ENCODE measurements at regions not wholly inside any gene's neighbourhood (a gene's known extent, or its start where the extent isn't known, plus 50 kb on each side); places are given as distances from the start of the nearest gene placed in this dataset.
A peak's percentile ranks its signal among the peaks of the same experiment; 100 is the strongest.

- Histone ChIP-seq H4K91ac (ENCODE audit: low read length) (no peak overlapping the region), H2BK5ac (ENCODE audit: low read depth, low read length, poor library complexity, severe bottlenecking) (no peak overlapping the region), H2AK5ac (ENCODE audit: low read length, severe bottlenecking) (no peak overlapping the region), H3K4me2 (ENCODE audit: low read length, poor library complexity, severe bottlenecking) (no peak overlapping the region), H2AFZ (ENCODE audit: low read depth, low read length) (no peak overlapping the region), H3K14ac (ENCODE audit: low read length in 2 of 2) (no peak overlapping the region), H3K27me3 (ENCODE audit: control insufficient read depth in 1 of 2, insufficient read depth in 1 of 2, low read length in 2 of 2) (no peaks in the 10 kb centered on the region), H3K23ac (ENCODE audit: low read length in 2 of 2) (no peak overlapping the region), H2BK15ac (ENCODE audit: low read depth, poor library complexity, severe bottlenecking) (no peak overlapping the region), H2BK120ac (ENCODE audit: low read depth, low read length) (no peak overlapping the region), H3K9me3 (ENCODE audit: control insufficient read depth, low read length) (no peaks in the 10 kb centered on the region), H3K79me1 (replicated peaks; ENCODE audit: low read length, poor library complexity, severe bottlenecking) (no peaks in the 10 kb centered on the region), H3K4ac (ENCODE audit: low read depth in 1 of 2, low read length in 2 of 2) (no peak overlapping the region), H3K4me3 (ENCODE audit: insufficient read depth in 1 of 2, low read depth in 1 of 2, low read length in 2 of 2) (no peak overlapping the region), H3K18ac (ENCODE audit: low read depth in 1 of 2, low read length in 2 of 2) (no peak overlapping the region), H3K4me1 (ENCODE audit: control insufficient read depth, insufficient read depth, low read depth, low read length) (no peaks in the 10 kb centered on the region), H3K9ac (ENCODE audit: low read length) (no peak overlapping the region), H4K8ac (ENCODE audit: low read length) (no peak overlapping the region), H2BK12ac (ENCODE audit: low read length in 2 of 2) (no peak overlapping the region), H3K27ac (ENCODE audit: low read length, poor library complexity, severe bottlenecking) (no peak overlapping the region), H3K36me3 (ENCODE audit: control insufficient read depth in 1 of 2, insufficient read depth in 2 of 2, low read depth in 1 of 2, low read length in 2 of 2) (no peaks in the 10 kb centered on the region)
- DNase-seq = no peak
- WGBS = no CpG with 5 or more reads among the region's 2 CpGs
Measured at GRCh38 chr4:113828702-113829101, 67.2 kb upstream of the CAMK2D start.

DNA sequence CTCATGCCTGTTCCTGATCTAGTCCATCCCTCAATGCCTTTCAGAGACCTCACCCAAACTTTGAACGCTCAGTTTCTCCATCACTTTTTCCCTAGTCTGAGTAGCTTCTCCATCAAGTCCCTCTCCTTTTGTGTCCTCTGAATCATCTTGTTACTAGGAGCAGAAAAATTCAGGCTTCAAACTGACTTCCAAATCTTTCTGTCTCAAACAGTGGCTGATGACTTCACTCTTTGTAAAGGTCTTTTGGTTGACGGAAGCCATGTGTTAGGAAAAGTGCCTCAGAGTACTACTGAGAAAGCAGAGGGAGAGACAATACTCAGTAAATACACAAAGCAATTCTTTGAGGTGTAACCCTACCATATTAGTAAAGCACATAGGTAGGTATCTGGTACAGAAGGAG lies 65.7 kb upstream of the CAMK2D start:
- WGBS = 98% methylated on average over 1 of the region's 2 CpGs
- no peaks in the 10 kb centered on the region for H3K79me1 ChIP-seq (replicated peaks; ENCODE audit: low read length, poor library complexity, severe bottlenecking)

DNA sequence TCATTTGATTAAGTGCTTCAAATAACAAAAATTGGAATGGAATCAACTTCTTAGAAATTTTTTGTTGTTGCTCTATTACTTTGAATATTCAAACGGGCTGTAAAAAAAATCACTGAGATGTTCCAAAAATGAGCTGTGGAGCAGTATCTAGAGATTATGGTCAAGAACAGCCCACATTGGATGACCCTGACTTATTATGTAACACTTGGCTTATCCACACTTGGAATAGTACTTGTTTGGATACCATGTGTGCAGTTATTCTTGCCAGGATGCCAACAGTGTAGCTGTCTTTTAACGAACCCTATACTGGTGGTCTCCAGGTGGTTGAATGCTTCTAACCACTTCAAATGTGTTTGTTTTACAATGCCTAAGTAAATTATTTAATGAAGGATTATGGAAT lies 64.9 kb upstream of the CAMK2D start:
- no peaks in the 10 kb centered on the region for H3K4me1 ChIP-seq (ENCODE audit: control insufficient read depth, insufficient read depth, low read depth, low read length)
- H2BK15ac ChIP-seq (ENCODE audit: low read depth, poor library complexity, severe bottlenecking) = no peak overlapping the region
- no peaks in the 10 kb centered on the region for H3K9me3 ChIP-seq (ENCODE audit: control insufficient read depth, low read length)
- H3K14ac ChIP-seq (ENCODE audit: low read length in 2 of 2) = no peak overlapping the region
- no peak overlapping the region for H3K9ac ChIP-seq (ENCODE audit: low read length)
- H4K91ac ChIP-seq (ENCODE audit: low read length) = no peak overlapping the region
- H3K4me2 ChIP-seq (ENCODE audit: low read length, poor library complexity, severe bottlenecking) = no peak overlapping the region
- H3K4ac ChIP-seq (ENCODE audit: low read depth in 1 of 2, low read length in 2 of 2) = no peak overlapping the region
- no peak overlapping the region for H2BK120ac ChIP-seq (ENCODE audit: low read depth, low read length)
- no peak for DNase-seq
- no peaks in the 10 kb centered on the region for H3K79me1 ChIP-seq (replicated peaks; ENCODE audit: low read length, poor library complexity, severe bottlenecking)
- no peak overlapping the region for H2BK12ac ChIP-seq (ENCODE audit: low read length in 2 of 2)
- no peak overlapping the region for H3K23ac ChIP-seq (ENCODE audit: low read length in 2 of 2)
- H3K18ac ChIP-seq (ENCODE audit: low read depth in 1 of 2, low read length in 2 of 2) = no peak overlapping the region
- no peak overlapping the region for H3K27ac ChIP-seq (ENCODE audit: low read length, poor library complexity, severe bottlenecking)
- H2AFZ ChIP-seq (ENCODE audit: low read depth, low read length) = no peak overlapping the region
- no peak overlapping the region for H4K8ac ChIP-seq (ENCODE audit: low read length)
- no peaks in the 10 kb centered on the region for H3K27me3 ChIP-seq (ENCODE audit: control insufficient read depth in 1 of 2, insufficient read depth in 1 of 2, low read length in 2 of 2)
- no peak overlapping the region for H2AK5ac ChIP-seq (ENCODE audit: low read length, severe bottlenecking)
- H3K36me3 ChIP-seq (ENCODE audit: control insufficient read depth in 1 of 2, insufficient read depth in 2 of 2, low read depth in 1 of 2, low read length in 2 of 2) = no peaks in the 10 kb centered on the region
- no peak overlapping the region for H3K4me3 ChIP-seq (ENCODE audit: insufficient read depth in 1 of 2, low read depth in 1 of 2, low read length in 2 of 2)
- no peak overlapping the region for H2BK5ac ChIP-seq (ENCODE audit: low read depth, low read length, poor library complexity, severe bottlenecking)
- 100% methylated on average over 1 of the region's 2 CpGs for WGBS

More for the DNA sequence above, 65.7 kb upstream of the CAMK2D start:
- no peak overlapping the region for H3K18ac ChIP-seq (ENCODE audit: low read depth in 1 of 2, low read length in 2 of 2)
- no peak overlapping the region for H2BK120ac ChIP-seq (ENCODE audit: low read depth, low read length)
- no peaks in the 10 kb centered on the region for H3K4me1 ChIP-seq (ENCODE audit: control insufficient read depth, insufficient read depth, low read depth, low read length)
- H4K8ac ChIP-seq (ENCODE audit: low read length) = no peak overlapping the region
- no peak overlapping the region for H3K23ac ChIP-seq (ENCODE audit: low read length in 2 of 2)
- H3K4me2 ChIP-seq (ENCODE audit: low read length, poor library complexity, severe bottlenecking) = no peak overlapping the region
- H3K9ac ChIP-seq (ENCODE audit: low read length) = peak overlapping the region; percentile 3
- H2BK15ac ChIP-seq (ENCODE audit: low read depth, poor library complexity, severe bottlenecking) = no peak overlapping the region
- H3K36me3 ChIP-seq (ENCODE audit: control insufficient read depth in 1 of 2, insufficient read depth in 2 of 2, low read depth in 1 of 2, low read length in 2 of 2) = no peaks in the 10 kb centered on the region
- no peak overlapping the region for H3K27ac ChIP-seq (ENCODE audit: low read length, poor library complexity, severe bottlenecking)
- H2AK5ac ChIP-seq (ENCODE audit: low read length, severe bottlenecking) = no peak overlapping the region
- no peak overlapping the region for H3K4ac ChIP-seq (ENCODE audit: low read depth in 1 of 2, low read length in 2 of 2)
- H3K14ac ChIP-seq (ENCODE audit: low read length in 2 of 2) = no peak overlapping the region
- no peak overlapping the region for H4K91ac ChIP-seq (ENCODE audit: low read length)
- H3K9me3 ChIP-seq (ENCODE audit: control insufficient read depth, low read length) = no peaks in the 10 kb centered on the region
- H3K27me3 ChIP-seq (ENCODE audit: control insufficient read depth in 1 of 2, insufficient read depth in 1 of 2, low read length in 2 of 2) = no peaks in the 10 kb centered on the region
- H3K4me3 ChIP-seq (ENCODE audit: insufficient read depth in 1 of 2, low read depth in 1 of 2, low read length in 2 of 2) = no peak overlapping the region
- no peak overlapping the region for H2BK12ac ChIP-seq (ENCODE audit: low read length in 2 of 2)
- H2AFZ ChIP-seq (ENCODE audit: low read depth, low read length) = no peak overlapping the region
- DNase-seq = no peak
- H2BK5ac ChIP-seq (ENCODE audit: low read depth, low read length, poor library complexity, severe bottlenecking) = no peak overlapping the region

DNA sequence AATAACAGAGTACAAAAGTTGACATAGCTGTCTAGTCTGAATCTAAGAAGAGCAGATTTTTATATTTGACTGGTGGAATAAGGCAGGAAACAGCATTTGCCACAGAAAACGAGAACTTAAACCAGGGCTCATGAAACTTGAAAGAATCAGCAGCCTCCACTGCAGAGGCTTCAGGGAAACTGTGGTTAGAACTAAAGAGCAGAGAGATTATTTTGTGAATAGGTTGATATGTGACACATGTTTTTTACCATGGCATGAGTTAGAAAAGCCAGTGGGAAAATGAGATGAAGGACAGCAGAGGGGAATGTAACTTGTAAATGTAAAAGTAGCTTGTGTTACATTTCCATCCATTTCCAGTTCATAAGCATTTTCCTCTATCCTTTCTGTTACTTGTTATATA lies 63.7 kb upstream of the CAMK2D start:
- Histone ChIP-seq H4K8ac (ENCODE audit: low read length) (no peak overlapping the region), H3K27me3 (ENCODE audit: control insufficient read depth in 1 of 2, insufficient read depth in 1 of 2, low read length in 2 of 2) (no peaks in the 10 kb centered on the region), H3K23ac (ENCODE audit: low read length in 2 of 2) (no peak overlapping the region), H3K9me3 (ENCODE audit: control insufficient read depth, low read length) (no peaks in the 10 kb centered on the region), H3K36me3 (ENCODE audit: control insufficient read depth in 1 of 2, insufficient read depth in 2 of 2, low read depth in 1 of 2, low read length in 2 of 2) (no peaks in the 10 kb centered on the region), H3K14ac (ENCODE audit: low read length in 2 of 2) (no peak overlapping the region), H2BK12ac (ENCODE audit: low read length in 2 of 2) (no peak overlapping the region), H3K27ac (ENCODE audit: low read length, poor library complexity, severe bottlenecking) (no peak overlapping the region), H3K4me1 (ENCODE audit: control insufficient read depth, insufficient read depth, low read depth, low read length) (no peaks in the 10 kb centered on the region), H2BK15ac (ENCODE audit: low read depth, poor library complexity, severe bottlenecking) (no peak overlapping the region), H3K4me3 (ENCODE audit: insufficient read depth in 1 of 2, low read depth in 1 of 2, low read length in 2 of 2) (no peak overlapping the region), H3K9ac (ENCODE audit: low read length) (no peak overlapping the region), H2AK5ac (ENCODE audit: low read length, severe bottlenecking) (no peak overlapping the region), H3K18ac (ENCODE audit: low read depth in 1 of 2, low read length in 2 of 2) (no peak overlapping the region), H2AFZ (ENCODE audit: low read depth, low read length) (no peak overlapping the region), H3K4ac (ENCODE audit: low read depth in 1 of 2, low read length in 2 of 2) (no peak overlapping the region), H2BK5ac (ENCODE audit: low read depth, low read length, poor library complexity, severe bottlenecking) (no peak overlapping the region), H4K91ac (ENCODE audit: low read length) (no peak overlapping the region), H3K4me2 (ENCODE audit: low read length, poor library complexity, severe bottlenecking) (no peak overlapping the region), H3K79me1 (replicated peaks; ENCODE audit: low read length, poor library complexity, severe bottlenecking) (no peaks in the 10 kb centered on the region), H2BK120ac (ENCODE audit: low read depth, low read length) (no peak overlapping the region)
- DNase-seq = no peak
- WGBS = 74% methylated on average over 1 of the region's 1 CpG
